ENCODE measurements at regions not wholly inside any gene's neighbourhood (a gene's known extent, or its start where the extent isn't known, plus 50 kb on each side); places are given as distances from the start of the nearest gene placed in this dataset.

- H3K27ac Mint-ChIP-seq (ENCODE audit: unreplicated experiment): no peak overlapping the region
- no peak for TF ChIP-seq CTCF (IDR thresholded peaks at IDR 0.05; ENCODE audit: unreplicated experiment)
- H3K27me3 Mint-ChIP-seq (ENCODE audit: unreplicated experiment): peaks cover 4% of the 10 kb centered on the region
- H3K9me3 Mint-ChIP-seq (ENCODE audit: unreplicated experiment): no peaks in the 10 kb centered on the region
- H3K36me3 Mint-ChIP-seq (ENCODE audit: low read depth, unreplicated experiment): peaks cover 3% of the 10 kb centered on the region
- H3K4me1 Mint-ChIP-seq (ENCODE audit: unreplicated experiment): peaks cover 5% of the 10 kb centered on the region
- no peak overlapping the region for H3K4me3 Mint-ChIP-seq (ENCODE audit: unreplicated experiment)
- DNase-seq (ENCODE audit: low spot score): no peak
Measured at GRCh38 chr9:90514877-90515276, 127.7 kb downstream of the DIRAS2 start.

- no peak for DNase-seq (ENCODE audit: low spot score)
Measured at GRCh38 chr9:90515510-90515909, 127.1 kb downstream of the DIRAS2 start.

GRCh38 chr9:90517103-90517502 lies 125.5 kb downstream of the DIRAS2 start:
- H3K27ac Mint-ChIP-seq (ENCODE audit: unreplicated experiment): no peak overlapping the region
- peaks cover 5% of the 10 kb centered on the region for H3K4me1 Mint-ChIP-seq (ENCODE audit: unreplicated experiment)
- H3K27me3 Mint-ChIP-seq (ENCODE audit: unreplicated experiment): peaks cover 4% of the 10 kb centered on the region
- no peak for DNase-seq (ENCODE audit: low spot score)
- H3K9me3 Mint-ChIP-seq (ENCODE audit: unreplicated experiment): no peaks in the 10 kb centered on the region
- peaks cover 3% of the 10 kb centered on the region for H3K36me3 Mint-ChIP-seq (ENCODE audit: low read depth, unreplicated experiment)
- no peak for TF ChIP-seq CTCF (IDR thresholded peaks at IDR 0.05; ENCODE audit: unreplicated experiment)
- no peak overlapping the region for H3K4me3 Mint-ChIP-seq (ENCODE audit: unreplicated experiment)

More at GRCh38 chr9:90515510-90515909, 127.1 kb downstream of the DIRAS2 start:
- H3K27me3 Mint-ChIP-seq (ENCODE audit: unreplicated experiment): peaks cover 4% of the 10 kb centered on the region
- H3K9me3 Mint-ChIP-seq (ENCODE audit: unreplicated experiment): no peaks in the 10 kb centered on the region
- TF ChIP-seq CTCF (IDR thresholded peaks at IDR 0.05; ENCODE audit: unreplicated experiment): no peak
- H3K4me1 Mint-ChIP-seq (ENCODE audit: unreplicated experiment): peaks cover 5% of the 10 kb centered on the region
- no peak overlapping the region for H3K27ac Mint-ChIP-seq (ENCODE audit: unreplicated experiment)
- no peak overlapping the region for H3K4me3 Mint-ChIP-seq (ENCODE audit: unreplicated experiment)
- peaks cover 3% of the 10 kb centered on the region for H3K36me3 Mint-ChIP-seq (ENCODE audit: low read depth, unreplicated experiment)

- no peaks in the 10 kb centered on the region for H3K36me3 Mint-ChIP-seq (ENCODE audit: low read depth, unreplicated experiment)
- H3K9me3 Mint-ChIP-seq (ENCODE audit: unreplicated experiment): no peaks in the 10 kb centered on the region
- no peak for DNase-seq (ENCODE audit: low spot score)
- no peak overlapping the region for H3K27ac Mint-ChIP-seq (ENCODE audit: unreplicated experiment)
- H3K4me1 Mint-ChIP-seq (ENCODE audit: unreplicated experiment): no peaks in the 10 kb centered on the region
- H3K27me3 Mint-ChIP-seq (ENCODE audit: unreplicated experiment): no peaks in the 10 kb centered on the region
- no peak for TF ChIP-seq CTCF (IDR thresholded peaks at IDR 0.05; ENCODE audit: unreplicated experiment)
- H3K4me3 Mint-ChIP-seq (ENCODE audit: unreplicated experiment): no peak overlapping the region
Measured at GRCh38 chr9:90521811-90522570, 120.6 kb downstream of the DIRAS2 start.

- DNase-seq (ENCODE audit: low spot score): no peak
- H3K27ac Mint-ChIP-seq (ENCODE audit: unreplicated experiment): no peak overlapping the region
- no peak for TF ChIP-seq CTCF (IDR thresholded peaks at IDR 0.05; ENCODE audit: unreplicated experiment)
- H3K4me3 Mint-ChIP-seq (ENCODE audit: unreplicated experiment): no peak overlapping the region
- no peaks in the 10 kb centered on the region for H3K9me3 Mint-ChIP-seq (ENCODE audit: unreplicated experiment)
- no peaks in the 10 kb centered on the region for H3K36me3 Mint-ChIP-seq (ENCODE audit: low read depth, unreplicated experiment)
- H3K27me3 Mint-ChIP-seq (ENCODE audit: unreplicated experiment): no peaks in the 10 kb centered on the region
- no peaks in the 10 kb centered on the region for H3K4me1 Mint-ChIP-seq (ENCODE audit: unreplicated experiment)
Measured at GRCh38 chr9:90523958-90524357, 118.7 kb downstream of the DIRAS2 start.

Measured in endothelial cell (in vitro differentiated cells).